BJ (cell line): ENCODE measurements at regions not wholly inside any gene's neighbourhood (a gene's known extent, or its start where the extent isn't known, plus 50 kb on each side); places are given as distances from the start of the nearest gene placed in this dataset.

Experiments
- CTCF ChIA-PET: fragments of 350-600 bp; formaldehyde crosslinking; extraction: SDS; loops from one replicate; lab custom pipeline; 2021; ENCODE audit warnings: antibody characterized with exemption, inconsistent platforms; lab: Yijun Ruan, JAX
- POLR2A ChIA-PET: fragments of 300-600 bp; sonication (Branson Sonifier 250); formaldehyde crosslinking; extraction: SDS; loops from one replicate; lab custom pipeline; 2021; ENCODE audit warnings: antibody characterized with exemption; lab: Charles Lee
- DNase-seq: peaks from one replicate; pipeline ENCODE4 v3.0.0-alpha.2; 2011; ENCODE audit warnings: low read depth
- H3K27me3 ChIP-seq: 2 replicates; pipeline ENCODE4 v1.6.0; 2011; ENCODE audit warnings: low read length; ENCODE audit not compliant: control insufficient read depth, insufficient read depth
- H3K36me3 ChIP-seq: 2 replicates; pipeline ENCODE4 v1.5.1; 2011; ENCODE audit warnings: low read length; ENCODE audit not compliant: control insufficient read depth, insufficient read depth
- H3K4me3 ChIP-seq: 2 replicates; pipeline ENCODE4 v1.5.1; 2011; ENCODE audit warnings: low read depth, mild to moderate bottlenecking, control low read depth, low read length
- TF ChIP-seq, protein P1 (sequence below): IDR thresholded peaks from 2 replicates; pipeline ENCODE4 v1.5.1; 2011; ENCODE audit warnings: low read depth, mild to moderate bottlenecking, control low read depth, inconsistent platforms, low read length, moderate library complexity; ENCODE audit not compliant: insufficient read depth

- no peak for DNase-seq
- TF ChIP-seq, protein P1, sequence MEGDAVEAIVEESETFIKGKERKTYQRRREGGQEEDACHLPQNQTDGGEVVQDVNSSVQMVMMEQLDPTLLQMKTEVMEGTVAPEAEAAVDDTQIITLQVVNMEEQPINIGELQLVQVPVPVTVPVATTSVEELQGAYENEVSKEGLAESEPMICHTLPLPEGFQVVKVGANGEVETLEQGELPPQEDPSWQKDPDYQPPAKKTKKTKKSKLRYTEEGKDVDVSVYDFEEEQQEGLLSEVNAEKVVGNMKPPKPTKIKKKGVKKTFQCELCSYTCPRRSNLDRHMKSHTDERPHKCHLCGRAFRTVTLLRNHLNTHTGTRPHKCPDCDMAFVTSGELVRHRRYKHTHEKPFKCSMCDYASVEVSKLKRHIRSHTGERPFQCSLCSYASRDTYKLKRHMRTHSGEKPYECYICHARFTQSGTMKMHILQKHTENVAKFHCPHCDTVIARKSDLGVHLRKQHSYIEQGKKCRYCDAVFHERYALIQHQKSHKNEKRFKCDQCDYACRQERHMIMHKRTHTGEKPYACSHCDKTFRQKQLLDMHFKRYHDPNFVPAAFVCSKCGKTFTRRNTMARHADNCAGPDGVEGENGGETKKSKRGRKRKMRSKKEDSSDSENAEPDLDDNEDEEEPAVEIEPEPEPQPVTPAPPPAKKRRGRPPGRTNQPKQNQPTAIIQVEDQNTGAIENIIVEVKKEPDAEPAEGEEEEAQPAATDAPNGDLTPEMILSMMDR: no peak
- POLR2A ChIA-PET: no interaction called here
These were observed 69.9 kb upstream of the ZNF608 start for GRCh38 chr5:124816381-124816780.

GRCh38 chr5:124819201-124819600 is 72.8 kb upstream of the ZNF608 start:
- Histone ChIP-seq H3K36me3 (no peaks in the 10 kb centered on the region), H3K27me3 (no peaks in the 10 kb centered on the region), H3K4me3 (no peak overlapping the region)
- DNase-seq: no peak
- TF ChIP-seq, protein P1: no peak
- POLR2A ChIA-PET: interaction anchor here (0.5 kb wide), 1 partner anchor 154 kb away, joined by 6 read pairs; no protein-coding TSS in a partner anchor
- CTCF ChIA-PET: interaction anchor here (1.0 kb wide), 1 partner anchor 19 kb away, joined by 3 read pairs; no protein-coding TSS in a partner anchor

More at GRCh38 chr5:124816381-124816780, 69.9 kb upstream of the ZNF608 start:
- Histone ChIP-seq H3K4me3 (no peak overlapping the region), H3K36me3 (no peaks in the 10 kb centered on the region), H3K27me3 (no peaks in the 10 kb centered on the region)
- CTCF ChIA-PET: no interaction called here

DNA sequence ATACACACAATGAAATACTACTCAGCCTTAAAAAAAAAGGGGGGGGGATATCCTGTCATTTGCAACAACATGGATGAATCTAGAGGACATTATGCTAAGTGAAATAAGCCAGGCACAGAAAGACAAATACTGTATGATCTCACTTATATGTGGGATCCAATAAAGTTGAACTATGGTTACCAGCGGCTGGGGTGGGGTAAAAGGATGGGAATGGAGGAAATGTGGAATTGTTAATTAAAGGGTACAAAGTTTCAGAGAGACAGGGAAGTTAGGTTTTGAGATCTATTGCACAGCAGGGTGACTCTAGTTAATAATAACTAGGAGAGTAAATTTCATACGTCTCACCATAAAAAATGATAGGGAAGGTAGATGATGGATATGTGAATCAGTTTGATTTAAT is 76.2 kb upstream of the ZNF608 start:
- CTCF ChIA-PET: no interaction called here
- no peaks in the 10 kb centered on the region for H3K27me3 ChIP-seq
- H3K36me3 ChIP-seq: no peaks in the 10 kb centered on the region
- TF ChIP-seq, protein P1: no peak
- POLR2A ChIA-PET: no interaction called here
- no peak overlapping the region for H3K4me3 ChIP-seq
- DNase-seq: no peak

DNA sequence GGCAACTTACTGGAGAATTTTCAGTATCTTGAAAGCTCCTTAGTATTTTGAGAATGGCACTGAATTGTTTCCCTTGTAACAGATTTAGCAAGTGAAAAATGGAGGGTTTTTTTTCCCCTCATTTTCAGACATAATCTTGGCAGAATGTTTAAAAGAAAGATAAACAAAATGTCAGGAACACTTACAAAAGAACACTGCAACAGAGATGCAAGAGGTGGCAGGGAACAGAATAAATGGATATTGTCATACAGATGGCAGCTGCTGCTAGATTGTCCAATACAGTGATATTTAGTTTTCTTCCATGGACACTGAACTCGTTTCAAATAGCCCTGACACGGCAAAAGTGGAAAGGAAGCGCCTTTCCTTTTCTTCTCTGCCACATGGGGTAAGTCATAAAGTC is 76.9 kb upstream of the ZNF608 start:
- ChIA-PET CTCF (no interaction called here), POLR2A (no interaction called here)
- TF ChIP-seq, protein P1: no peak
- no peak overlapping the region for H3K4me3 ChIP-seq
- no peaks in the 10 kb centered on the region for H3K27me3 ChIP-seq
- H3K36me3 ChIP-seq: no peaks in the 10 kb centered on the region
- DNase-seq: no peak

DNA sequence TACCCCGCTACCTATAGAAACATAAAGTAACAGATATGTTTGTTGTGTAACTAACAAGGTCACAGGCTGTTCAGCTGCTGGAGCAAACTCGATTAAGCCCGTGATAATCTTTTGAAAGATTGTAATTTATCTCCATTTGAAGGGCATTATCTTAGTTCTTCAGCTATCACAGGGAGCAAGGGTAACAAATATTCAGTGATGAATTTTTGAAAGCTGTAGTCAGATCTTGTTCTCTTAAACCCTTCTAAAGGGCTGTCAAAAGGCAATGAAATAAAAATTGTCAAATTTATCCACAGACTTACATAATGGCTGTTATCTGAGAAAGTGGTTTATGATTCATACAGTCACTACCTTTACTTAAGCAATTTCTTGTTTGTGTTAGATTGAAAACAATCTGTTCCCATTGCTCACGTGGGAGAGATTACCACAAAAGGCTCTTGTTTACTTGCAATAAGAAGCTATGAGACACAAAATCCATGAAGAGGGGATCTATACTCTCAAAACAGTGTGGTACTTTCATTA is 78.3 kb upstream of the ZNF608 start:
- TF ChIP-seq, protein P1: no peak
- no peaks in the 10 kb centered on the region for H3K36me3 ChIP-seq
- H3K4me3 ChIP-seq: no peak overlapping the region
- no peaks in the 10 kb centered on the region for H3K27me3 ChIP-seq
- ChIA-PET POLR2A (no interaction called here), CTCF (no interaction called here)
- DNase-seq: peak; percentile 20
